NCI-H524 (cell line): ENCODE measurements at regions not wholly inside any gene's neighbourhood (a gene's known extent, or its start where the extent isn't known, plus 50 kb on each side); places are given as distances from the start of the nearest gene placed in this dataset.
"Not testable (repeated sequence)": the region's sequence is repeated elsewhere in the genome, so short reads cannot be mapped to it uniquely, and the experiment has no call there.

ENCODE experiments used
- DNase-seq, 2 experiments: peaks; one replicate each; lab custom pipeline; 2025; lab: John Stamatoyannopoulos, UW

GRCh38 chr11:71098776-71099175, 153.6 kb downstream of the SHANK2 start:
- DNase-seq: no peak

- DNase-seq: no peak
Measured at GRCh38 chr11:71097506-71098240, 154.7 kb downstream of the SHANK2 start.

- no peak for DNase-seq
Measured at GRCh38 chr11:71096751-71097388, 155.5 kb downstream of the SHANK2 start.

- DNase-seq: no peak
Measured at GRCh38 chr11:71095294-71095850, 157.0 kb downstream of the SHANK2 start.

GRCh38 chr11:71094296-71095077, 157.9 kb downstream of the SHANK2 start:
- no peak for DNase-seq

- no peak for DNase-seq
Measured at GRCh38 chr11:71093783-71094182, 158.6 kb downstream of the SHANK2 start.

GRCh38 chr11:71091506-71092265, 160.7 kb downstream of the SHANK2 start:
- DNase-seq: no peak

- no peak for DNase-seq
Measured at GRCh38 chr11:71089571-71089970, 162.8 kb downstream of the SHANK2 start.

GRCh38 chr11:71088314-71089215, 163.8 kb downstream of the SHANK2 start:
- not testable (repeated sequence) for DNase-seq

- peak; percentile 25 to 60 for DNase-seq
Measured at GRCh38 chr11:71086687-71087258, 165.6 kb downstream of the SHANK2 start.

- DNase-seq: no peak
Measured at GRCh38 chr11:71084306-71085012, 167.9 kb downstream of the SHANK2 start.

- no peak for DNase-seq
Measured at GRCh38 chr11:71083105-71083504, 169.3 kb downstream of the SHANK2 start.

GRCh38 chr11:71082454-71082853, 169.9 kb downstream of the SHANK2 start:
- DNase-seq: no peak

GRCh38 chr11:71081704-71082230, 170.6 kb downstream of the SHANK2 start:
- no peak for DNase-seq

GRCh38 chr11:71080239-71081097, 171.9 kb downstream of the SHANK2 start:
- peak; percentile 83 to 86 for DNase-seq

- no peak for DNase-seq
Measured at GRCh38 chr11:71079795-71080194, 172.6 kb downstream of the SHANK2 start.

GRCh38 chr11:71078482-71078881, 173.9 kb downstream of the SHANK2 start:
- DNase-seq: no peak

- DNase-seq: no peak
Measured at GRCh38 chr11:71076525-71077304, 175.7 kb downstream of the SHANK2 start.
